ENCODE measurements at regions not wholly inside any gene's neighbourhood (a gene's known extent, or its start where the extent isn't known, plus 50 kb on each side); places are given as distances from the start of the nearest gene placed in this dataset.
"Not testable (repeated sequence)": the region's sequence is repeated elsewhere in the genome, so short reads cannot be mapped to it uniquely, and the experiment has no call there.

GRCh38 chr5:145433077-145433476 is 402.1 kb downstream of the PRELID2 start:
- Mint-ChIP-seq H3K36me3 (peaks cover 0 to 3% (median 0%) of the 10 kb centered on the region in 5 donors), H3K4me1 (no peaks in the 10 kb centered on the region), H3K4me3 (no peak overlapping the region), H3K9me3 (peaks cover 0 to 34% (median 12%) of the 10 kb centered on the region in 11 donors), H3K27me3 (no peaks in the 10 kb centered on the region), H3K27ac (no peak overlapping the region)
- Histone ChIP-seq H3K27me3 (ENCODE audit: control insufficient read depth in 2 of 2, insufficient read depth in 2 of 2, low read length in 2 of 2) (no peaks in the 10 kb centered on the region), H3K4me1 (ENCODE audit: control insufficient read depth in 2 of 2, insufficient read depth in 2 of 2, low read length in 2 of 2) (no peaks in the 10 kb centered on the region), H3K9me3 (ENCODE audit: control insufficient read depth in 2 of 3, low read length in 3 of 3) (no peaks in the 10 kb centered on the region), H3K4me3 (ENCODE audit: low read length) (no peak overlapping the region), H3K27ac (ENCODE audit: low read depth, low read length) (no peak overlapping the region), H3K36me3 (ENCODE audit: control insufficient read depth in 2 of 3, insufficient read depth in 3 of 3, low read length in 3 of 3) (no peaks in the 10 kb centered on the region)
- ChIA-PET POLR2A (no interaction called here), CTCF (no interaction called here)
- DNase-seq (no peak), ATAC-seq (no peak)
- intact Hi-C loops (cut with micrococcal nuclease) = no loop called here

GRCh38 chr5:145429170-145429569 is 406.0 kb downstream of the PRELID2 start:
- Mint-ChIP-seq H3K27ac (no peak overlapping the region), H3K4me1 (no peaks in the 10 kb centered on the region), H3K36me3 (peaks cover 0 to 8% (median 0%) of the 10 kb centered on the region in 5 donors), H3K4me3 (no peak overlapping the region), H3K27me3 (no peaks in the 10 kb centered on the region), H3K9me3 (peaks cover 5 to 46% (median 16%) of the 10 kb centered on the region in 11 donors)
- Histone ChIP-seq H3K4me1 (ENCODE audit: control insufficient read depth in 2 of 2, insufficient read depth in 2 of 2, low read length in 2 of 2) (no peaks in the 10 kb centered on the region), H3K36me3 (ENCODE audit: control insufficient read depth in 2 of 3, insufficient read depth in 3 of 3, low read length in 3 of 3) (no peaks in the 10 kb centered on the region), H3K27me3 (ENCODE audit: control insufficient read depth in 2 of 2, insufficient read depth in 2 of 2, low read length in 2 of 2) (no peaks in the 10 kb centered on the region), H3K27ac (ENCODE audit: low read depth, low read length) (no peak overlapping the region), H3K4me3 (ENCODE audit: low read length) (no peak overlapping the region), H3K9me3 (ENCODE audit: control insufficient read depth in 2 of 3, low read length in 3 of 3) (no peaks in the 10 kb centered on the region)
- CTCF ChIA-PET = no interaction called here
- POLR2A ChIA-PET = no interaction called here
- ATAC-seq (no peak), DNase-seq (no peak)
- intact Hi-C loops (cut with micrococcal nuclease) = no loop called here

GRCh38 chr5:145408048-145408341 is 427.1 kb downstream of the PRELID2 start:
- Mint-ChIP-seq H3K4me1 (no peaks in the 10 kb centered on the region), H3K36me3 (no peaks in the 10 kb centered on the region), H3K4me3 (no peak overlapping the region), H3K27me3 (no peaks in the 10 kb centered on the region), H3K9me3 (peaks cover 11 to 63% (median 23%) of the 10 kb centered on the region in 11 donors), H3K27ac (no peak overlapping the region)
- H3K36me3 ChIP-seq (ENCODE audit: control insufficient read depth in 2 of 3, insufficient read depth in 3 of 3, low read length in 3 of 3) = no peaks in the 10 kb centered on the region
- CTCF ChIA-PET = no interaction called here
- POLR2A ChIA-PET = no interaction called here
- no peaks in the 10 kb centered on the region for H3K27me3 ChIP-seq (ENCODE audit: control insufficient read depth in 2 of 2, insufficient read depth in 2 of 2, low read length in 2 of 2)
- DNase-seq (no peak), ATAC-seq (no peak)
- H3K27ac ChIP-seq (ENCODE audit: low read depth, low read length) = no peak overlapping the region
- no peak overlapping the region for H3K4me3 ChIP-seq (ENCODE audit: low read length)
- H3K9me3 ChIP-seq (ENCODE audit: control insufficient read depth in 2 of 3, low read length in 3 of 3) = peaks cover 0 to 7% (median 0%) of the 10 kb centered on the region in 3 experiments
- no peaks in the 10 kb centered on the region for H3K4me1 ChIP-seq (ENCODE audit: control insufficient read depth in 2 of 2, insufficient read depth in 2 of 2, low read length in 2 of 2)
- intact Hi-C loops (cut with micrococcal nuclease) = no loop called here

GRCh38 chr5:145407300-145408047 is 427.7 kb downstream of the PRELID2 start:
- H3K36me3 Mint-ChIP-seq = no peaks in the 10 kb centered on the region
- no peaks in the 10 kb centered on the region for H3K4me1 ChIP-seq (ENCODE audit: control insufficient read depth in 2 of 2, insufficient read depth in 2 of 2, low read length in 2 of 2)
- no peaks in the 10 kb centered on the region for H3K27me3 ChIP-seq (ENCODE audit: control insufficient read depth in 2 of 2, insufficient read depth in 2 of 2, low read length in 2 of 2)
- H3K4me1 Mint-ChIP-seq = no peaks in the 10 kb centered on the region
- H3K27me3 Mint-ChIP-seq = no peaks in the 10 kb centered on the region
- intact Hi-C loops (cut with micrococcal nuclease) = no loop called here
- H3K4me3 Mint-ChIP-seq = no peak overlapping the region
- H3K9me3 Mint-ChIP-seq = peaks cover 11 to 60% (median 23%) of the 10 kb centered on the region in 11 donors
- H3K27ac Mint-ChIP-seq = no peak overlapping the region
- POLR2A ChIA-PET = no interaction called here
- ATAC-seq (no peak), DNase-seq (no peak)
- H3K27ac ChIP-seq (ENCODE audit: low read depth, low read length) = no peak overlapping the region
- H3K9me3 ChIP-seq (ENCODE audit: control insufficient read depth in 2 of 3, low read length in 3 of 3) = peaks cover 0 to 7% (median 0%) of the 10 kb centered on the region in 3 experiments
- H3K36me3 ChIP-seq (ENCODE audit: control insufficient read depth in 2 of 3, insufficient read depth in 3 of 3, low read length in 3 of 3) = no peaks in the 10 kb centered on the region
- H3K4me3 ChIP-seq (ENCODE audit: low read length) = no peak overlapping the region
- CTCF ChIA-PET = no interaction called here

GRCh38 chr5:145403992-145404391 is 431.1 kb downstream of the PRELID2 start:
- POLR2A ChIA-PET = no interaction called here
- H3K9me3 Mint-ChIP-seq = peaks cover 2 to 43% (median 21%) of the 10 kb centered on the region in 11 donors
- no peak for ATAC-seq

GRCh38 chr5:145396888-145397287 is 438.3 kb downstream of the PRELID2 start:
- ChIA-PET POLR2A (no interaction called here), CTCF (no interaction called here)
- no peak overlapping the region for H3K27ac ChIP-seq (ENCODE audit: low read depth, low read length)
- DNase-seq (no peak), ATAC-seq (no peak)
- intact Hi-C loops (cut with micrococcal nuclease) = no loop called here
- Mint-ChIP-seq H3K9me3 (peaks cover 0 to 37% (median 15%) of the 10 kb centered on the region in 11 donors), H3K4me3 (no peak overlapping the region), H3K27me3 (no peaks in the 10 kb centered on the region), H3K4me1 (no peaks in the 10 kb centered on the region), H3K27ac (no peak overlapping the region), H3K36me3 (no peaks in the 10 kb centered on the region)
- no peaks in the 10 kb centered on the region for H3K36me3 ChIP-seq (ENCODE audit: control insufficient read depth in 2 of 3, insufficient read depth in 3 of 3, low read length in 3 of 3)
- no peaks in the 10 kb centered on the region for H3K4me1 ChIP-seq (ENCODE audit: control insufficient read depth in 2 of 2, insufficient read depth in 2 of 2, low read length in 2 of 2)
- no peak overlapping the region for H3K4me3 ChIP-seq (ENCODE audit: low read length)
- H3K27me3 ChIP-seq (ENCODE audit: control insufficient read depth in 2 of 2, insufficient read depth in 2 of 2, low read length in 2 of 2) = no peaks in the 10 kb centered on the region
- no peaks in the 10 kb centered on the region for H3K9me3 ChIP-seq (ENCODE audit: control insufficient read depth in 2 of 3, low read length in 3 of 3)

More at GRCh38 chr5:145403992-145404391, 431.1 kb downstream of the PRELID2 start:
- H3K36me3 Mint-ChIP-seq = no peaks in the 10 kb centered on the region
- no peak overlapping the region for H3K4me3 Mint-ChIP-seq
- no peaks in the 10 kb centered on the region for H3K27me3 Mint-ChIP-seq
- no peaks in the 10 kb centered on the region for H3K27me3 ChIP-seq (ENCODE audit: control insufficient read depth in 2 of 2, insufficient read depth in 2 of 2, low read length in 2 of 2)
- H3K4me1 Mint-ChIP-seq = no peaks in the 10 kb centered on the region
- no peaks in the 10 kb centered on the region for H3K9me3 ChIP-seq (ENCODE audit: control insufficient read depth in 2 of 3, low read length in 3 of 3)
- intact Hi-C loops (cut with micrococcal nuclease) = no loop called here
- no peak overlapping the region for H3K4me3 ChIP-seq (ENCODE audit: low read length)
- CTCF ChIA-PET = no interaction called here
- H3K27ac Mint-ChIP-seq = no peak overlapping the region
- no peak overlapping the region for H3K27ac ChIP-seq (ENCODE audit: low read depth, low read length)
- no peaks in the 10 kb centered on the region for H3K4me1 ChIP-seq (ENCODE audit: control insufficient read depth in 2 of 2, insufficient read depth in 2 of 2, low read length in 2 of 2)
- H3K36me3 ChIP-seq (ENCODE audit: control insufficient read depth in 2 of 3, insufficient read depth in 3 of 3, low read length in 3 of 3) = no peaks in the 10 kb centered on the region
- no peak for DNase-seq

GRCh38 chr5:145395151-145395550 is 440.0 kb downstream of the PRELID2 start:
- H3K4me3 Mint-ChIP-seq; intact Hi-C loops (cut with micrococcal nuclease); H3K27me3 ChIP-seq (ENCODE audit: control insufficient read depth in 2 of 2, insufficient read depth in 2 of 2, low read length in 2 of 2); H3K27ac ChIP-seq (ENCODE audit: low read depth, low read length); H3K4me1 Mint-ChIP-seq; H3K4me3 ChIP-seq (ENCODE audit: low read length); H3K36me3 ChIP-seq (ENCODE audit: control insufficient read depth in 2 of 3, insufficient read depth in 3 of 3, low read length in 3 of 3); H3K4me1 ChIP-seq (ENCODE audit: control insufficient read depth in 2 of 2, insufficient read depth in 2 of 2, low read length in 2 of 2); H3K36me3 Mint-ChIP-seq; H3K27ac Mint-ChIP-seq; ATAC-seq; H3K27me3 Mint-ChIP-seq; H3K9me3 ChIP-seq (ENCODE audit: control insufficient read depth in 2 of 3, low read length in 3 of 3); POLR2A ChIA-PET; DNase-seq; CTCF ChIA-PET: not testable (repeated sequence)
- peaks cover 0 to 41% (median 17%) of the 10 kb centered on the region in 11 donors for H3K9me3 Mint-ChIP-seq

Data from naive thymus-derived CD4-positive, alpha-beta T cell (primary cell).